ENCODE measurements at regions not wholly inside any gene's neighbourhood (a gene's known extent, or its start where the extent isn't known, plus 50 kb on each side); places are given as distances from the start of the nearest gene placed in this dataset.
"Not testable (repeated sequence)": the region's sequence is repeated elsewhere in the genome, so short reads cannot be mapped to it uniquely, and the experiment has no call there.

DNA sequence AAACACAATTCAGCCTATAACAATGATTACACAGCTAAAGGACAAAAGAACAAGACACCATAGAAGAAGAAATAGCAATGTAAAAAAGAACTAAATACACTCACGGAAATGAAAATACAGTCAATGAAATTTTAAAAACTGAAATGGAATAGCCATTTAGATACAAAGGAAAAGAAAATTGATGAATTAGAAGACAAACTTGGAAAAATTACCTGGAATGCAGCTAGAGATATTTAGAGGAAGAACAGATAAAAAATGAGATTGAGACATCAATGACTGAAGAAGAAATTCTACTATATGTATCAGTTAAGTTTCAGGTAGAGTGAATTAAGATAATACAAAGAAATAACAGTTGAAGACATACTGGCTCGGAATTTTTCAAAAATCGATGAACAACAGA lies 430.4 kb upstream of the NR5A2 start:
- DNase-seq (ENCODE audit: low read depth): no peak
- no peak for TF ChIP-seq CTCF (conservative IDR thresholded peaks at IDR 0.05; ENCODE audit: low read length)
- no peak overlapping the region for H3K4me3 ChIP-seq (ENCODE audit: low read length)

DNA sequence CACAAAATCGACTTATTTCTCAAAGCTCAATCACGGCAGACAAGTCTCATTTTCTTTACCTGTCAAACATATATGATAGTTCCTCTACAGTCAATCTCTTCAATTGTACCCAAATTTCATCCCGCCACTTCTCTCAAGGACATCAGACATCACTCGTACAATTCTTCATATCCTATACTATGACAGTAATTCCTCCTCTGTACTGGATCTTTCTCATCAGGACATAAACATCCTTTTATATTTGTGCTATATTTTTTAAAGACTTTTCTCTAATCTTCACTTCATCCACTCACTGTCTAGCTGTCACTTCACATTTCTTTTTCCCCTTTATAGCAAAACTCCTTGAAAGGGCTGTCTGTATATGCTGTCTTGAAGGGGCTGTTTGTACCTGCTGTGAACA lies 419.1 kb upstream of the NR5A2 start:
- TF ChIP-seq CTCF (conservative IDR thresholded peaks at IDR 0.05; ENCODE audit: low read length): no peak
- H3K4me3 ChIP-seq (ENCODE audit: low read length): no peak overlapping the region
- no peak for DNase-seq (ENCODE audit: low read depth)

DNA sequence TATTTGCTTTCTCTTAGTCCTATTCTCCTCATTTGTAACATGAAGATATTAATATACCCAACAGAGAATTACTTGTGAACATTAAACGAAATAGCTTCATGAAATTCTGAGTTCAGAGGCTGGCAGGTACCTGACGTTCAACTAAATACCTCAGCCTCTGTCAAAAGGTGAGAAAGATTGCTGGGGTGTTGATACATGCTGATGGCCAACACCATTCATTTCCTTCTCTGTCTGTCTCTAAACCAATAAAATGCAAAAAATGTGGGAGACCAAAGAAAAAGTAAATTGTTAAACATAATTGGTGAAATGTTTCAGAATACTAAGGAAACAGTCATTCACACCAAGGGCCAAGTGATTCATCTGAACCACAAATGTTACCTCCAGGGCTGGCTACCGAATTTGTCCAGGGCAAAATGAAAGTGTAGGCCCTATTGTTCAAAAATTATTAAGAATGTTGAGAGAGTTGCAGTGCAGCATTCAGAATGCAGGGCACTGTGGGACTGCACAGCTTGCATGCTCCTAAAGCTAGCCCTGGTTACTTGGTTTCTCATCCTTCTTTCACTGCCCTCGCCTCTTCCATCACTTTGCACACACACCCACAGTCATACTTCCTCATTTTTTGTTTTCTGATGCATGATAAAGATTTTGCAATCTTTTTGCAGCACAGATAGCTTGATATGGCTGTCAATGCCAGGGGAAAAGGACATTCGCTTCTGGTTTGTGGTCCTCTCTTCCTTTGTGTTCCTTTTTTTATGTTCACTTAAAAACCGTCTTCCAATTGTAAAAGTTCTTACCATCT lies 414.3 kb upstream of the NR5A2 start:
- TF ChIP-seq CTCF (conservative IDR thresholded peaks at IDR 0.05; ENCODE audit: low read length): no peak
- DNase-seq (ENCODE audit: low read depth): peak; percentile 53
- H3K4me3 ChIP-seq (ENCODE audit: low read length): no peak overlapping the region

DNA sequence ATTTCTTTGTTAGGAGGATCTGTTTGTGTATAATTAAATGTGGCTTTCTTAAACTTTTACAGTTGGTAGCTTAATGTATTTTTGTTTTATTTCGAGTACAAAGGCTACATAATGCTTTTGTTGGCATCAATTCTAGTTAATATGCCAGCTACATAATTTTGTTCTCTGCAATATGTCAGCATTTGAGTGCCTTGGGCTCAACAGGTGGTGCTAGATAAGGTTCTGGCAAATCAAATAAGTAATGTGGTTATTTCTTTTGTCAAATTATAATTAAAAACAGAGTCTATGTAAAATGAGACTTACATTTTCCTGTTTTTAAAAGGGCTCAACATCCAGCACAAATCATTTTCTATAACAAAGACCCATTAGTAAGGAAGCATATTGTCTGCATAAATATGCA lies 410.6 kb upstream of the NR5A2 start:
- TF ChIP-seq CTCF (conservative IDR thresholded peaks at IDR 0.05; ENCODE audit: low read length): no peak
- no peak for DNase-seq (ENCODE audit: low read depth)
- H3K4me3 ChIP-seq (ENCODE audit: low read length): no peak overlapping the region

GRCh38 chr1:199619223-199619622 lies 408.3 kb upstream of the NR5A2 start:
- H3K4me3 ChIP-seq (ENCODE audit: low read length): no peak overlapping the region
- TF ChIP-seq CTCF (conservative IDR thresholded peaks at IDR 0.05; ENCODE audit: low read length): no peak
- DNase-seq (ENCODE audit: low read depth): no peak

GRCh38 chr1:199626228-199626627 lies 401.3 kb upstream of the NR5A2 start:
- not testable (repeated sequence) for DNase-seq (ENCODE audit: low read depth); H3K4me3 ChIP-seq (ENCODE audit: low read length)

DNA sequence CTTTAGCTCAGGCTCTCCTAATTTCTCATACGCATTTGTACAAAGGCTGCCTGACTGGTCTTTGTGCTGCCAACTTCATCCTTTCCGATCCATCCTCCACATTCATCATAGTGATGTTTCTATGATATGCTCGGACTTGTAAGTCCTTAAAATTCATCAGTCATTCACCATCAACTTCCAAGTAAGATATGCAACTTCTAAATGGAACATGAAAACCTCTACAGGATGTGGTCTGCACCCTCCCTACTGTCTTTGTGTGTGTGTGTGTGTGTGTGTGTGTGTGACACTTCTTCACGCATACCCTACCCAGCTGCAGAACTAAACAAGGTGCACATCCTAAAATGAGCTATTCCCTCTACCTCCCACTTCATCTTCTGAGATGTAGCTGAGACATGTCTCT lies 397.9 kb upstream of the NR5A2 start:
- no peak for TF ChIP-seq CTCF (conservative IDR thresholded peaks at IDR 0.05; ENCODE audit: low read length)
- DNase-seq (ENCODE audit: low read depth): no peak
- H3K4me3 ChIP-seq (ENCODE audit: low read length): no peak overlapping the region

Data from AG10803 (cell line).